ENCODE measurements at regions not wholly inside any gene's neighbourhood (a gene's known extent, or its start where the extent isn't known, plus 50 kb on each side); places are given as distances from the start of the nearest gene placed in this dataset.

GRCh38 chr22:27347951-27348350 lies 453.6 kb downstream of the MN1 start:
- ATAC-seq = no peak
- DNase-seq = no peak

GRCh38 chr22:27348634-27349033 lies 452.9 kb downstream of the MN1 start:
- ATAC-seq (no peak), DNase-seq (no peak)

GRCh38 chr22:27349456-27349855 lies 452.1 kb downstream of the MN1 start:
- DNase-seq (no peak), ATAC-seq (no peak)

- DNase-seq (no peak), ATAC-seq (no peak)
Observed at GRCh38 chr22:27350306-27350705, 451.2 kb downstream of the MN1 start.

- ATAC-seq (no peak), DNase-seq (no peak)
Observed at GRCh38 chr22:27352426-27352825, 449.1 kb downstream of the MN1 start.

- DNase-seq (no peak), ATAC-seq (no peak)
Observed at GRCh38 chr22:27358096-27358870, 443.3 kb downstream of the MN1 start.

GRCh38 chr22:27370269-27370668 lies 431.3 kb downstream of the MN1 start:
- ATAC-seq = no peak
- DNase-seq = no peak

GRCh38 chr22:27370987-27371386 lies 430.6 kb downstream of the MN1 start:
- ATAC-seq = no peak
- no peak for DNase-seq

- ATAC-seq = no peak
- DNase-seq = no peak
Observed at GRCh38 chr22:27372364-27372763, 429.2 kb downstream of the MN1 start.

- DNase-seq (no peak), ATAC-seq (no peak)
Observed at GRCh38 chr22:27372969-27373670, 428.4 kb downstream of the MN1 start.

- DNase-seq = no peak
- no peak for ATAC-seq
Observed at GRCh38 chr22:27377501-27378295, 423.9 kb downstream of the MN1 start.

- no peak for DNase-seq
- ATAC-seq = no peak
Observed at GRCh38 chr22:27378311-27378800, 423.2 kb downstream of the MN1 start.

- no peak for DNase-seq
- ATAC-seq = no peak
Observed at GRCh38 chr22:27378995-27379394, 422.6 kb downstream of the MN1 start.

GRCh38 chr22:27380855-27381254 lies 420.7 kb downstream of the MN1 start:
- DNase-seq = no peak
- ATAC-seq = no peak

- no peak for DNase-seq
Observed at GRCh38 chr22:27381552-27381951, 420.0 kb downstream of the MN1 start.

GRCh38 chr22:27381960-27382742 lies 419.4 kb downstream of the MN1 start:
- ATAC-seq = no peak
- DNase-seq = no peak

More at GRCh38 chr22:27381552-27381951, 420.0 kb downstream of the MN1 start:
- ATAC-seq = no peak

- no peak for ATAC-seq
- no peak for DNase-seq
Observed at GRCh38 chr22:27382947-27383346, 418.6 kb downstream of the MN1 start.

GRCh38 chr22:27383896-27384295 lies 417.7 kb downstream of the MN1 start:
- no peak for DNase-seq
- ATAC-seq = no peak

GRCh38 chr22:27385261-27385998 lies 416.1 kb downstream of the MN1 start:
- ATAC-seq = no peak

GRCh38 chr22:27386186-27386585 lies 415.4 kb downstream of the MN1 start:
- DNase-seq (no peak), ATAC-seq (no peak)

More at GRCh38 chr22:27385261-27385998, 416.1 kb downstream of the MN1 start:
- no peak for DNase-seq

GRCh38 chr22:27387561-27387960 lies 414.0 kb downstream of the MN1 start:
- no peak for ATAC-seq
- DNase-seq = no peak
